K562 (cell line): ENCODE measurements at regions not wholly inside any gene's neighbourhood (a gene's known extent, or its start where the extent isn't known, plus 50 kb on each side); places are given as distances from the start of the nearest gene placed in this dataset.
A peak's percentile ranks its signal among the peaks of the same experiment; 100 is the strongest.

Experiments
- CREBBP ChIP-seq: IDR thresholded peaks from one replicate; pipeline ENCODE4 v1.6.1; 2012; ENCODE audit warnings: low read depth, mild to moderate bottlenecking, control low read depth, inconsistent platforms, low read length
- ELF1 ChIP-seq: fragments of 200-800 bp; sonication (Bioruptor generic); IDR thresholded peaks from 2 replicates; pipeline ENCODE4 v1.6.1; 2016; ENCODE audit warnings: missing genetic modification characterization, missing compliant biosample characterization
- NCOA2 ChIP-seq, 2 experiments: fragments of 450-650 bp; IDR thresholded peaks; 2 replicates each; pipeline ENCODE4 v1.6.1; 2018; ENCODE audit warnings: mild to moderate bottlenecking in 2 of 2, moderate library complexity in 1 of 2; ENCODE audit not compliant: partially characterized antibody in 2 of 2
- POLR2A ChIP-seq: fragments of 450-650 bp; conservative IDR thresholded peaks from 2 replicates; pipeline ENCODE4 v1.6.1; 2016
- POLR2B ChIP-seq: fragments of 450-650 bp; IDR thresholded peaks from 2 replicates; pipeline ENCODE4 v1.6.1; 2018; ENCODE audit warnings: low read depth; ENCODE audit not compliant: partially characterized antibody
- RBFOX2 ChIP-seq: fragments of 200-400 bp; formaldehyde crosslinking; IDR thresholded peaks from 2 replicates; pipeline ENCODE4 v1.6.1; 2017; ENCODE audit warnings: low read depth, mild to moderate bottlenecking, low read length, moderate library complexity
- SMARCA4 ChIP-seq: fragments of 450-650 bp; IDR thresholded peaks from 2 replicates; pipeline ENCODE4 v1.6.1; 2016
- SMARCE1 ChIP-seq: fragments of 450-650 bp; IDR thresholded peaks from 2 replicates; pipeline ENCODE4 v1.7.1; 2016; ENCODE audit warnings: mild to moderate bottlenecking
- ZNF324 ChIP-seq: fragments of 250-450 bp; sonication (Bioruptor Pico); IDR thresholded peaks from 2 replicates; pipeline ENCODE4 v1.4.0; 2020; ENCODE audit warnings: mild to moderate bottlenecking
- ZNF347 ChIP-seq: fragments of 450-650 bp; formaldehyde crosslinking; IDR thresholded peaks from 2 replicates; pipeline ENCODE4 v1.4.0; 2020; ENCODE audit warnings: low read depth, mild to moderate bottlenecking, moderate library complexity
- ZNF551 ChIP-seq: fragments of 250-450 bp; sonication (Bioruptor Pico); IDR thresholded peaks from 2 replicates; pipeline ENCODE4 v1.5.0; 2021; ENCODE audit warnings: mild to moderate bottlenecking, moderate library complexity
- TF ChIP-seq, protein P1 (sequence below): fragments of 450-650 bp; IDR thresholded peaks from 2 replicates; pipeline ENCODE4 v1.6.1; 2016; ENCODE audit warnings: mild to moderate bottlenecking, moderate library complexity
- TF ChIP-seq, protein P2 (sequence below), 2 experiments: fragments of 450-650 bp in 1 of 2; sonication (generic) in 1 of 2; formaldehyde crosslinking in 1 of 2; IDR thresholded peaks in 1 of 2; conservative IDR thresholded peaks in 1 of 2; 2 replicates each; pipeline versions ENCODE4 v1.6.1 to v1.8.1; 2016 to 2023; ENCODE audit warnings: mild to moderate bottlenecking in 2 of 2, moderate library complexity in 2 of 2, inconsistent platforms in 1 of 2, missing genetic modification reagents in 1 of 2
- TF ChIP-seq, protein P3 (sequence below): IDR thresholded peaks from 2 replicates; pipeline ENCODE4 v1.6.1; 2012; ENCODE audit warnings: low read depth, low read length, improper control_type of control experiment, borderline replicate concordance
- TF ChIP-seq, protein P4 (sequence below): sonication (generic); formaldehyde crosslinking; IDR thresholded peaks from 2 replicates; pipeline ENCODE4 v1.9.0; 2022; ENCODE audit warnings: mild to moderate bottlenecking, missing genetic modification reagents

DNA sequence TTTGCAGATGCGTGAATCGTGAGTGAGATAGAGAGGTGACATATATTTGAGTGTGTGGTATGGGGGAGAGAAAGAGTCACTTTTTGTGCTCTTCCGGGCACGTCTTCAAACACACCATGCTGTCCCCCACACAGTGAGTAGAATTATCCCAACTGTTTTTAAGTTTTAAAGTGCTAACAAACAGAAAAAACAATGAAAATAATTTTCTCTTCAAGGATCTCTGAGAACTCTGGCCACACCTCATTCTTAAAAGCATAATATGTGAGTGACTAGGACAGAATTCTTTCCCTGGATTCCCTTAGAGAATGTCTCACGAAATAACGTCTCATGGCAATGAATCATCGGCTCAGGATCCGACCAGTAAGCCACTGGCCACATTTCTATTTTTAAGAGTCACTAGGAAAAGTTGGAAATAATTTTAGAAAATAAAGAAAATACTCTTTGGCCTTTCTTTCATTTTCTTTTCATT is 235.7 kb upstream of the ZNF217 start (continued):
- TF ChIP-seq, protein P1, sequence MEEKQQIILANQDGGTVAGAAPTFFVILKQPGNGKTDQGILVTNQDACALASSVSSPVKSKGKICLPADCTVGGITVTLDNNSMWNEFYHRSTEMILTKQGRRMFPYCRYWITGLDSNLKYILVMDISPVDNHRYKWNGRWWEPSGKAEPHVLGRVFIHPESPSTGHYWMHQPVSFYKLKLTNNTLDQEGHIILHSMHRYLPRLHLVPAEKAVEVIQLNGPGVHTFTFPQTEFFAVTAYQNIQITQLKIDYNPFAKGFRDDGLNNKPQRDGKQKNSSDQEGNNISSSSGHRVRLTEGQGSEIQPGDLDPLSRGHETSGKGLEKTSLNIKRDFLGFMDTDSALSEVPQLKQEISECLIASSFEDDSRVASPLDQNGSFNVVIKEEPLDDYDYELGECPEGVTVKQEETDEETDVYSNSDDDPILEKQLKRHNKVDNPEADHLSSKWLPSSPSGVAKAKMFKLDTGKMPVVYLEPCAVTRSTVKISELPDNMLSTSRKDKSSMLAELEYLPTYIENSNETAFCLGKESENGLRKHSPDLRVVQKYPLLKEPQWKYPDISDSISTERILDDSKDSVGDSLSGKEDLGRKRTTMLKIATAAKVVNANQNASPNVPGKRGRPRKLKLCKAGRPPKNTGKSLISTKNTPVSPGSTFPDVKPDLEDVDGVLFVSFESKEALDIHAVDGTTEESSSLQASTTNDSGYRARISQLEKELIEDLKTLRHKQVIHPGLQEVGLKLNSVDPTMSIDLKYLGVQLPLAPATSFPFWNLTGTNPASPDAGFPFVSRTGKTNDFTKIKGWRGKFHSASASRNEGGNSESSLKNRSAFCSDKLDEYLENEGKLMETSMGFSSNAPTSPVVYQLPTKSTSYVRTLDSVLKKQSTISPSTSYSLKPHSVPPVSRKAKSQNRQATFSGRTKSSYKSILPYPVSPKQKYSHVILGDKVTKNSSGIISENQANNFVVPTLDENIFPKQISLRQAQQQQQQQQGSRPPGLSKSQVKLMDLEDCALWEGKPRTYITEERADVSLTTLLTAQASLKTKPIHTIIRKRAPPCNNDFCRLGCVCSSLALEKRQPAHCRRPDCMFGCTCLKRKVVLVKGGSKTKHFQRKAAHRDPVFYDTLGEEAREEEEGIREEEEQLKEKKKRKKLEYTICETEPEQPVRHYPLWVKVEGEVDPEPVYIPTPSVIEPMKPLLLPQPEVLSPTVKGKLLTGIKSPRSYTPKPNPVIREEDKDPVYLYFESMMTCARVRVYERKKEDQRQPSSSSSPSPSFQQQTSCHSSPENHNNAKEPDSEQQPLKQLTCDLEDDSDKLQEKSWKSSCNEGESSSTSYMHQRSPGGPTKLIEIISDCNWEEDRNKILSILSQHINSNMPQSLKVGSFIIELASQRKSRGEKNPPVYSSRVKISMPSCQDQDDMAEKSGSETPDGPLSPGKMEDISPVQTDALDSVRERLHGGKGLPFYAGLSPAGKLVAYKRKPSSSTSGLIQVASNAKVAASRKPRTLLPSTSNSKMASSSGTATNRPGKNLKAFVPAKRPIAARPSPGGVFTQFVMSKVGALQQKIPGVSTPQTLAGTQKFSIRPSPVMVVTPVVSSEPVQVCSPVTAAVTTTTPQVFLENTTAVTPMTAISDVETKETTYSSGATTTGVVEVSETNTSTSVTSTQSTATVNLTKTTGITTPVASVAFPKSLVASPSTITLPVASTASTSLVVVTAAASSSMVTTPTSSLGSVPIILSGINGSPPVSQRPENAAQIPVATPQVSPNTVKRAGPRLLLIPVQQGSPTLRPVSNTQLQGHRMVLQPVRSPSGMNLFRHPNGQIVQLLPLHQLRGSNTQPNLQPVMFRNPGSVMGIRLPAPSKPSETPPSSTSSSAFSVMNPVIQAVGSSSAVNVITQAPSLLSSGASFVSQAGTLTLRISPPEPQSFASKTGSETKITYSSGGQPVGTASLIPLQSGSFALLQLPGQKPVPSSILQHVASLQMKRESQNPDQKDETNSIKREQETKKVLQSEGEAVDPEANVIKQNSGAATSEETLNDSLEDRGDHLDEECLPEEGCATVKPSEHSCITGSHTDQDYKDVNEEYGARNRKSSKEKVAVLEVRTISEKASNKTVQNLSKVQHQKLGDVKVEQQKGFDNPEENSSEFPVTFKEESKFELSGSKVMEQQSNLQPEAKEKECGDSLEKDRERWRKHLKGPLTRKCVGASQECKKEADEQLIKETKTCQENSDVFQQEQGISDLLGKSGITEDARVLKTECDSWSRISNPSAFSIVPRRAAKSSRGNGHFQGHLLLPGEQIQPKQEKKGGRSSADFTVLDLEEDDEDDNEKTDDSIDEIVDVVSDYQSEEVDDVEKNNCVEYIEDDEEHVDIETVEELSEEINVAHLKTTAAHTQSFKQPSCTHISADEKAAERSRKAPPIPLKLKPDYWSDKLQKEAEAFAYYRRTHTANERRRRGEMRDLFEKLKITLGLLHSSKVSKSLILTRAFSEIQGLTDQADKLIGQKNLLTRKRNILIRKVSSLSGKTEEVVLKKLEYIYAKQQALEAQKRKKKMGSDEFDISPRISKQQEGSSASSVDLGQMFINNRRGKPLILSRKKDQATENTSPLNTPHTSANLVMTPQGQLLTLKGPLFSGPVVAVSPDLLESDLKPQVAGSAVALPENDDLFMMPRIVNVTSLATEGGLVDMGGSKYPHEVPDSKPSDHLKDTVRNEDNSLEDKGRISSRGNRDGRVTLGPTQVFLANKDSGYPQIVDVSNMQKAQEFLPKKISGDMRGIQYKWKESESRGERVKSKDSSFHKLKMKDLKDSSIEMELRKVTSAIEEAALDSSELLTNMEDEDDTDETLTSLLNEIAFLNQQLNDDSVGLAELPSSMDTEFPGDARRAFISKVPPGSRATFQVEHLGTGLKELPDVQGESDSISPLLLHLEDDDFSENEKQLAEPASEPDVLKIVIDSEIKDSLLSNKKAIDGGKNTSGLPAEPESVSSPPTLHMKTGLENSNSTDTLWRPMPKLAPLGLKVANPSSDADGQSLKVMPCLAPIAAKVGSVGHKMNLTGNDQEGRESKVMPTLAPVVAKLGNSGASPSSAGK: peak; percentile 38; the same call in 1 of the 2 replicates
- TF ChIP-seq POLR2B (peak; percentile 35), ZNF347 (CRISPR knock-in tag) (no peak), SMARCE1 (no peak), ELF1 (tag) (peak; percentile 62), ZNF324 (CRISPR knock-in tag) (no peak), NCOA2 (IDR thresholded peaks at IDR 0.05; ENCODE audit: partially characterized antibody in 2 of 2) (peak in 1 of 2 experiments; percentile 34), CREBBP (no peak), SMARCA4 (peak; percentile 23; the same call in 1 of the 2 replicates), POLR2A (peak; percentile 58), RBFOX2 (peak; percentile 52), ZNF551 (CRISPR knock-in tag) (no peak)
- TF ChIP-seq, protein P2, sequence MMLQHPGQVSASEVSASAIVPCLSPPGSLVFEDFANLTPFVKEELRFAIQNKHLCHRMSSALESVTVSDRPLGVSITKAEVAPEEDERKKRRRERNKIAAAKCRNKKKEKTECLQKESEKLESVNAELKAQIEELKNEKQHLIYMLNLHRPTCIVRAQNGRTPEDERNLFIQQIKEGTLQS (IDR thresholded peaks at IDR 0.05): peak; percentile 77; the same call in 1 of the 2 replicates
- TF ChIP-seq, protein P2 (CRISPR knock-in tag; conservative IDR thresholded peaks at IDR 0.05): no peak
- TF ChIP-seq, protein P3, sequence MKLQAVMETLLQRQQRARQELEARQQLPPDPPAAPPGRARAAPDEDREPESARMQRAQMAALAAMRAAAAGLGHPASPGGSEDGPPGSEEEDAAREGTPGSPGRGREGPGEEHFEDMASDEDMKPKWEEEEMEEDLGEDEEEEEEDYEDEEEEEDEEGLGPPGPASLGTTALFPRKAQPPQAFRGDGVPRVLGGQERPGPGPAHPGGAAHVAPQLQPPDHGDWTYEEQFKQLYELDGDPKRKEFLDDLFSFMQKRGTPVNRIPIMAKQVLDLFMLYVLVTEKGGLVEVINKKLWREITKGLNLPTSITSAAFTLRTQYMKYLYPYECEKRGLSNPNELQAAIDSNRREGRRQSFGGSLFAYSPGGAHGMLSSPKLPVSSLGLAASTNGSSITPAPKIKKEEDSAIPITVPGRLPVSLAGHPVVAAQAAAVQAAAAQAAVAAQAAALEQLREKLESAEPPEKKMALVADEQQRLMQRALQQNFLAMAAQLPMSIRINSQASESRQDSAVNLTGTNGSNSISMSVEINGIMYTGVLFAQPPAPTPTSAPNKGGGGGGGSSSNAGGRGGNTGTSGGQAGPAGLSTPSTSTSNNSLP: no peak
- TF ChIP-seq, protein P4, sequence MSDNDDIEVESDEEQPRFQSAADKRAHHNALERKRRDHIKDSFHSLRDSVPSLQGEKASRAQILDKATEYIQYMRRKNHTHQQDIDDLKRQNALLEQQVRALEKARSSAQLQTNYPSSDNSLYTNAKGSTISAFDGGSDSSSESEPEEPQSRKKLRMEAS (CRISPR knock-in tag): no peak
